ENCODE measurements at regions not wholly inside any gene's neighbourhood (a gene's known extent, or its start where the extent isn't known, plus 50 kb on each side); places are given as distances from the start of the nearest gene placed in this dataset.
A peak's percentile ranks its signal among the peaks of the same experiment; 100 is the strongest.

GRCh38 chr12:4223273-4223845, 50.2 kb upstream of the CCND2 start:
- no peak for DNase-seq

- DNase-seq = peak; percentile 22
Measured at GRCh38 chr12:4221258-4221620, 52.3 kb upstream of the CCND2 start.

GRCh38 chr12:4220536-4221257, 52.9 kb upstream of the CCND2 start:
- no peak for DNase-seq

GRCh38 chr12:4217091-4217490, 56.5 kb upstream of the CCND2 start:
- no peak for DNase-seq

- DNase-seq = no peak
Measured at GRCh38 chr12:4216187-4216927, 57.2 kb upstream of the CCND2 start.

- DNase-seq = peak; percentile 8
Measured at GRCh38 chr12:4215229-4216186, 58.1 kb upstream of the CCND2 start.

- DNase-seq = no peak
Measured at GRCh38 chr12:4214877-4215228, 58.7 kb upstream of the CCND2 start.

GRCh38 chr12:4213471-4213870, 60.1 kb upstream of the CCND2 start:
- DNase-seq = no peak

- DNase-seq = no peak
Measured at GRCh38 chr12:4212845-4213244, 60.7 kb upstream of the CCND2 start.

GRCh38 chr12:4211372-4211771, 62.2 kb upstream of the CCND2 start:
- DNase-seq = no peak

GRCh38 chr12:4210183-4210582, 63.4 kb upstream of the CCND2 start:
- DNase-seq = no peak

- DNase-seq = no peak
Measured at GRCh38 chr12:4206470-4206869, 67.1 kb upstream of the CCND2 start.

- DNase-seq = no peak
Measured at GRCh38 chr12:4203772-4204376, 69.7 kb upstream of the CCND2 start.

GRCh38 chr12:4202918-4203317, 70.6 kb upstream of the CCND2 start:
- no peak for DNase-seq

- no peak for DNase-seq
Measured at GRCh38 chr12:4202487-4202886, 71.1 kb upstream of the CCND2 start.

GRCh38 chr12:4201333-4202100, 72.0 kb upstream of the CCND2 start:
- no peak for DNase-seq

- no peak for DNase-seq
Measured at GRCh38 chr12:4197922-4198763, 75.4 kb upstream of the CCND2 start.

- no peak for DNase-seq
Measured at GRCh38 chr12:4196805-4197420, 76.6 kb upstream of the CCND2 start.

- no peak for DNase-seq
Measured at GRCh38 chr12:4194668-4195067, 78.9 kb upstream of the CCND2 start.

- no peak for DNase-seq
Measured at GRCh38 chr12:4193821-4194220, 79.7 kb upstream of the CCND2 start.

- no peak for DNase-seq
Measured at GRCh38 chr12:4191642-4192041, 81.9 kb upstream of the CCND2 start.
